HCT116 (cell line): ENCODE measurements at regions not wholly inside any gene's neighbourhood (a gene's known extent, or its start where the extent isn't known, plus 50 kb on each side); places are given as distances from the start of the nearest gene placed in this dataset.
"Not testable (repeated sequence)": the region's sequence is repeated elsewhere in the genome, so short reads cannot be mapped to it uniquely, and the experiment has no call there.

Experiments
- ATAC-seq: fragments of 200-7000 bp; cut with Tn5 transposase; 2 replicates; pipeline ENCODE4 v1.9.1; 2020; ENCODE audit warnings: mild to moderate bottlenecking, moderate library complexity
- BruUV-seq: library from RNA; stranded (reverse); fragments of 400-500 nt; replicated peaks from 2 replicates; lab custom pipeline; 2021; lab: Mats Ljungman, UMichigan
- CTCF ChIA-PET: fragments of 300-600 bp; sonication (Branson Sonifier 250); formaldehyde crosslinking; loops from one replicate; lab custom pipeline; 2021; ENCODE audit warnings: antibody characterized with exemption; lab: Charles Lee
- POLR2A ChIA-PET: fragments of 300-600, 350-600 bp; sonication (Branson Sonifier 250); formaldehyde crosslinking; loops from one replicate; lab custom pipeline; 2021; ENCODE audit warnings: antibody characterized with exemption; lab: Charles Lee
- RAD21 ChIA-PET, 2 experiments: fragments of 300-600 bp; sonication (Branson Sonifier 250); formaldehyde crosslinking; loops; one replicate each; lab custom pipeline; 2023; ENCODE audit warnings: low total read pairs in 2 of 2; ENCODE audit not compliant: uncharacterized antibody in 2 of 2, unreplicated experiment in 2 of 2, low non-redundant PET in 1 of 2; lab: Charles Lee
- DNase-seq: peaks from one replicate; pipeline ENCODE4 v3.0.0-alpha.2; 2010; ENCODE audit warnings: low read depth, low spot score
- H2AFZ ChIP-seq: fragments of 200-600 bp; shearing (Covaris generic), sonication (generic); 2 replicates; pipeline ENCODE4 v1.6.1; 2017; ENCODE audit warnings: low read depth, mixed run types, mixed read lengths, antibody characterized with exemption, low read length; ENCODE audit not compliant: poor library complexity, severe bottlenecking
- H3K27ac ChIP-seq: 2 replicates; pipeline ENCODE4 v1.5.1; 2012; ENCODE audit warnings: low read depth, low read length
- H3K27me3 ChIP-seq: fragments of 200-600 bp; sonication (generic); 2 replicates; pipeline ENCODE4 v1.6.1; 2016; ENCODE audit warnings: mixed run types, low read length, mixed read lengths; ENCODE audit not compliant: insufficient read depth
- H3K36me3 ChIP-seq, 2 experiments: fragments of 200-500 bp in 1 of 2; fragments of 200-600 bp in 1 of 2; sonication (Bioruptor generic) in 1 of 2; sonication (generic) in 1 of 2; 2 replicates each; pipeline versions ENCODE4 v1.5.1 to v1.6.1; 2014 to 2016; ENCODE audit warnings: low read length in 2 of 2, inconsistent platforms in 1 of 2, mixed read lengths in 1 of 2, mixed run types in 1 of 2; ENCODE audit not compliant: insufficient read depth in 2 of 2, control insufficient read depth in 1 of 2
- H3K4me1 ChIP-seq, 2 experiments: fragments of 200-600 bp in 1 of 2; sonication (generic) in 1 of 2; 2 replicates each; pipeline versions ENCODE4 v1.5.1 to v1.6.1; 2012 to 2017; ENCODE audit warnings: low read length in 2 of 2, inconsistent platforms in 1 of 2, mild to moderate bottlenecking in 1 of 2, mixed read lengths in 1 of 2, mixed run types in 1 of 2, moderate library complexity in 1 of 2; ENCODE audit not compliant: insufficient read depth in 2 of 2, control insufficient read depth in 1 of 2
- H3K4me2 ChIP-seq: fragments of 200-600 bp; sonication (generic); 2 replicates; pipeline ENCODE4 v1.6.1; 2017; ENCODE audit warnings: mixed run types, low read length, mixed read lengths
- H3K4me3 ChIP-seq, 2 experiments: fragments of 200-600 bp in 1 of 2; sonication (generic) in 1 of 2; replicated peaks in 1 of 2; 2 replicates each; pipeline ENCODE4 v1.5.1; 2011 to 2016; ENCODE audit warnings: low read length in 2 of 2, control low read depth in 1 of 2, low read depth in 1 of 2, mild to moderate bottlenecking in 1 of 2, mixed read lengths in 1 of 2, mixed run types in 1 of 2
- H3K79me2 ChIP-seq: fragments of 200-600 bp; sonication (generic); 2 replicates; pipeline ENCODE4 v1.6.1; 2017; ENCODE audit warnings: mild to moderate bottlenecking, mixed run types, low read length, moderate library complexity, mixed read lengths; ENCODE audit not compliant: insufficient read depth
- H3K9ac ChIP-seq: fragments of 200-600 bp; sonication (generic); 2 replicates; pipeline ENCODE4 v1.6.1; 2016; ENCODE audit warnings: low read length, mixed read lengths
- H3K9me2 ChIP-seq: fragments of 200-600 bp; sonication (generic), shearing (Covaris generic); 2 replicates; pipeline ENCODE4 v1.6.1; 2017; ENCODE audit warnings: mixed run types, mild to moderate bottlenecking, moderate library complexity; ENCODE audit not compliant: insufficient read depth
- H3K9me3 ChIP-seq, 2 experiments: fragments of 200-500 bp in 1 of 2; fragments of 200-600 bp in 1 of 2; sonication (Bioruptor generic) in 1 of 2; sonication (generic) in 1 of 2; 2 replicates each; pipeline ENCODE4 v1.6.1; 2014 to 2017; ENCODE audit warnings: low read length in 2 of 2, mixed read lengths in 2 of 2, inconsistent platforms in 1 of 2, low read depth in 1 of 2, mild to moderate bottlenecking in 1 of 2, mixed run types in 1 of 2, moderate library complexity in 1 of 2; ENCODE audit not compliant: control insufficient read depth in 1 of 2, insufficient read depth in 1 of 2
- H4K20me1 ChIP-seq: fragments of 200-600 bp; sonication (generic), shearing (Covaris generic); 2 replicates; pipeline ENCODE4 v1.6.1; 2017; ENCODE audit warnings: mixed run types, mild to moderate bottlenecking, moderate library complexity; ENCODE audit not compliant: insufficient read depth
- CEBPB ChIP-seq: IDR thresholded peaks from 2 replicates; pipeline ENCODE4 v1.6.1; 2012; ENCODE audit warnings: low read depth
- RAD21 ChIP-seq: IDR thresholded peaks from 2 replicates; pipeline ENCODE4 v1.6.1; 2012; ENCODE audit warnings: low read depth, mild to moderate bottlenecking
- SIN3A ChIP-seq: IDR thresholded peaks from 2 replicates; pipeline ENCODE4 v1.6.1; 2012; ENCODE audit warnings: low read depth
- TCF7L2 ChIP-seq: IDR thresholded peaks from 2 replicates; pipeline ENCODE4 v1.7.0; 2011; ENCODE audit warnings: borderline replicate concordance, inconsistent platforms; ENCODE audit not compliant: insufficient read depth, insufficient read length; ENCODE audit errors: extremely low read depth
- ZFX ChIP-seq: fragments of 450-650 bp; IDR thresholded peaks from 2 replicates; pipeline ENCODE4 v1.6.1; 2017
- intact Hi-C: fragments of 100-400 bp; cut with micrococcal nuclease; formaldehyde crosslinking; loops from 2 replicates; pipeline ENCODE4 v1.10.0; 2022

DNA sequence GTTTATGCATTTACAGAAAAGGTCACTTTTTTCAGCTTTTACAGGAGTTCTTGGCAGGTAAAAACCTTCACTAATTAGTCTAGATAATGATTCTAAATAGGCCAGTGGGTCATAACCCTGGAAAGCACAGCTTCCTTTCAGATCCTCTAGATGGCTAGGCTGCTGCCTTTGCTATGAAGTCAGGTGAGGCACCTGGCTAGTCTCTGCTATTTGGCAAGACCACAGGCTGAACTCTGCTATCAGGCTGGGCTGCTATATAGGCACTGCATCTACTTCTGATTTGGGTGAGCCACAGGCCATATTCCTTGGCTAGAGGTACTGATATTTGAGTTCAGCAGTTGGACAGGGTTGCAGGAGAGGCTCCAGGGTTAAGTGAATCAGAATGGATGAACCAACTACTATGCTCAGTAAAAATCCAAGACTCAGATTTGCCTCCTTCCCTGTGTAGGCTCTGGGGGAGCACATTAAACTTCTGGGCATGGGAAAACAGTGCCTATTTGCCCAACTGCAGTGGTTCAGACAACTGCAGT is 665.7 kb upstream of the TBL1XR1 start:
- POLR2A ChIA-PET: no interaction called here
- Histone ChIP-seq H3K9me3 (no peaks in the 10 kb centered on the region), H3K27me3 (no peaks in the 10 kb centered on the region), H3K27ac (no peak overlapping the region), H3K4me2 (no peak overlapping the region), H3K9me2 (no peaks in the 10 kb centered on the region), H3K9ac (no peak overlapping the region), H4K20me1 (no peaks in the 10 kb centered on the region), H3K79me2 (no peaks in the 10 kb centered on the region), H3K36me3 (no peaks in the 10 kb centered on the region), H3K4me3 (no peak overlapping the region), H3K4me1 (no peaks in the 10 kb centered on the region), H2AFZ (no peak overlapping the region)
- ATAC-seq: no peak
- no peak for TF ChIP-seq SIN3A
- no peak for TF ChIP-seq RAD21
- BruUV-seq: no TSS peak
- CTCF ChIA-PET: no interaction called here
- RAD21 ChIA-PET: no interaction called here
- no peak for DNase-seq
- intact Hi-C loops: no loop called here

DNA sequence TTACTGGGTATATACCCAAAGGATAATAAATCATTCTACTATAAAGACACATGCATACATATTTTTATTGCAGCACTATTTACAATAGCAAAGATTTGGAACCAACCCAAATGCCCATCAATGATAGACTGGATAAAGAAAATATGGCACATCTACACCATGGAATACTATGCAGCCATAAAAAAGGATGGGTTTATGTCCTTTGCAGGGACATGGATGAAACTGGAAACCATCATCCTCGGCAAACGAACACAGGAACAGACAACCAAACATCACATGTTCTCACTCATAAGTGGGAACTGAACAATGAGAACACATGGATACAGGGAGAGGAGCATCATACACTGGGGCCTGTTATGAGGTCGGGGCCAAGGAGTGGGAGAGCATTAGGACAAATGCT is 665.0 kb upstream of the KCNMB2 start:
- POLR2A ChIA-PET: not testable (repeated sequence)

DNA sequence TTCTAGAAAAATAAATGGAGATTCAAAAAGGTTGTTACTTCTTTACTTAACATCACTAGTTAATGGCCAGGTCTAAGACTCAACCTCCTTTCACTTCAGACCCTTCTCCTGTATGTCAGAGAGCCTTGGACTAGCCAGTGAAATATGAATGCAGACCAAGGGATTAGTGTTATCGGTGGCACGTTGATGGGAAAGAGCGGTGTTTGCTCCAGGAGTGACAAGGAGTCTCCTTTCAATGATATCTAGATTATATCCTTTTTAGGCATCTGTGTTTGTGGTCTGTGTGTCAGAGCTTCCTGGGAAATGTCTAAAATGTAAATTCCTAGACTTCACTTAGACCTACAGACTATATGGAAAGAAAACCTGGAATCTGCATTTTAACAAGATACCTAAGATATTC is 658.0 kb upstream of the KCNMB2 start:
- no peaks in the 10 kb centered on the region for H3K27me3 ChIP-seq
- H3K9me2 ChIP-seq: no peaks in the 10 kb centered on the region
- no peak overlapping the region for H3K4me3 ChIP-seq
- no peak overlapping the region for H3K9ac ChIP-seq
- ChIA-PET RAD21 (no interaction called here), CTCF (no interaction called here), POLR2A (no interaction called here)
- no peak for TF ChIP-seq ZFX
- no peak for TF ChIP-seq TCF7L2
- no peak for TF ChIP-seq CEBPB
- H3K4me2 ChIP-seq: no peak overlapping the region
- no peaks in the 10 kb centered on the region for H3K79me2 ChIP-seq
- ATAC-seq (no peak), DNase-seq (no peak)
- H2AFZ ChIP-seq: no peak overlapping the region
- H3K36me3 ChIP-seq: no peaks in the 10 kb centered on the region
- H4K20me1 ChIP-seq: no peaks in the 10 kb centered on the region
- H3K9me3 ChIP-seq: no peaks in the 10 kb centered on the region
- intact Hi-C loops: no loop called here
- no peak overlapping the region for H3K27ac ChIP-seq
- no TSS peak for BruUV-seq
- no peaks in the 10 kb centered on the region for H3K4me1 ChIP-seq

More for the DNA sequence above, 665.0 kb upstream of the KCNMB2 start:
- H3K36me3 ChIP-seq, ATAC-seq, CTCF ChIA-PET, BruUV-seq, H3K4me3 ChIP-seq, H3K4me1 ChIP-seq, H3K27me3 ChIP-seq, H3K9me3 ChIP-seq, DNase-seq, H3K79me2 ChIP-seq, H2AFZ ChIP-seq, RAD21 ChIA-PET, H3K4me2 ChIP-seq, intact Hi-C loops, H3K27ac ChIP-seq, H4K20me1 ChIP-seq, H3K9me2 ChIP-seq, H3K9ac ChIP-seq: not testable (repeated sequence)
